Right lobe of liver (tissue), 6 donors: ENCODE measurements at regions not wholly inside any gene's neighbourhood (a gene's known extent, or its start where the extent isn't known, plus 50 kb on each side); places are given as distances from the start of the nearest gene placed in this dataset.

Experiments used
- ATAC-seq, 4 donors: fragments of 200-7000 bp; cut with Tn5 transposase; one replicate each; pipeline ENCODE4 v1.9.1; 2020; ENCODE audit warnings: mild to moderate bottlenecking in 4 of 4, moderate library complexity in 4 of 4
- DNase-seq, 3 donors: peaks; one replicate each; pipeline ENCODE4 v3.0.0-alpha.2; 2020
- H3K27ac ChIP-seq, 3 donors: fragments of 200-600 bp; one replicate each; pipeline ENCODE4 v1.8.0; 2022
- H3K27me3 ChIP-seq, 2 donors: fragments of 200-600 bp; one replicate each; pipeline ENCODE4 v1.8.0; 2022
- H3K36me3 ChIP-seq, 4 donors: fragments of 200-600 bp; sonication (generic) in 1 of 4; one replicate each; pipeline versions ENCODE4 v1.5.1 to v1.8.0; 2017 to 2022; ENCODE audit warnings: control low read depth in 1 of 4
- H3K4me1 ChIP-seq, 4 donors: fragments of 200-600 bp; sonication (generic) in 1 of 4; one replicate each; pipeline versions ENCODE4 v1.5.1 to v1.8.0; 2017 to 2022; ENCODE audit warnings: control low read depth in 1 of 4
- H3K4me3 ChIP-seq, 3 donors: fragments of 200-600 bp; one replicate each; pipeline ENCODE4 v1.8.0; 2022
- H3K9me3 ChIP-seq, 4 donors: fragments of 200-600 bp; sonication (generic) in 1 of 4; one replicate each; pipeline versions ENCODE4 v1.5.1 to v1.8.0; 2017 to 2022; ENCODE audit warnings: control low read depth in 1 of 4
- POLR2A ChIP-seq: fragments of 450-650 bp; IDR thresholded peaks from one replicate; pipeline ENCODE4 v1.6.1; 2017; ENCODE audit warnings: antibody characterized with exemption, mild to moderate bottlenecking
- WGBS: methylation state at CpG from one replicate; pipeline ENCODE4 v1.1.6; 2018; ENCODE audit warnings: low coverage, low lambda C conversion rate; ENCODE audit not compliant: insufficient coverage; ENCODE audit errors: missing lambda C conversion rate; 5-methylcytosine and 5-hydroxymethylcytosine counted together
- intact Hi-C, 2 donors: fragments of 100-400 bp; cut with DNase I; formaldehyde crosslinking; loops; one replicate each; pipeline versions ENCODE4 v1.11.2 to v1.14.1; 2022
- TF ChIP-seq, protein P1 (sequence below), 4 donors: fragments of 200-600 bp in 3 of 4; fragments of 450-650 bp in 1 of 4; IDR thresholded peaks; one replicate each; pipeline versions ENCODE4 v1.5.1 to v1.8.0; 2016 to 2022; ENCODE audit warnings: antibody characterized with exemption in 4 of 4, mild to moderate bottlenecking in 2 of 4
- donor health status: DM: no; HTN: yes; CAD: no.
- donor health status: DM: no; HTN: no; CAD: no.
- donor health status: DM: no; HTN: no; CAD: no.
- donor health status: DM: no; HTN: yes; CAD: no.
- donor health status: DM: no; HTN: yes; CAD: no.

DNA sequence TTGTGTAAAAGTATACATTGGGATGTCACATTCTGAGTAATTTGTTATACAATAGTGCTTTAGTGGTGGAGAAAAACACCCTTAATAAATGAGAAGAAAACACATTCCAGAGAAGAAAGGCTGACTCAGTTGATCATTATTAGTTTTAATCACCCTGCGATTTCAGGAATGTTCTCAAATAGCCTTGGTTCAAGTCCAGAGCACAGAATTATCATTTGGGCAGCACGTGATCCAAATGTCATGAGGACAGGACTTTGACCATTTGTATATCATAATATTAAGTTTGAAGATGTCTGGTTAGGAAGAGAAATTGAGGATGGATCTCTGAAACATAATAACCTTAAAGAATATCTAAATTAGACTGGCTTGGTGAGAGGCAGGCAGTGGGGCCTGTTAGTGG, 1434.3 kb upstream of the TENM3 start:
- H3K4me3 ChIP-seq, result no peak overlapping the region
- H3K27ac ChIP-seq, result no peak overlapping the region
- no peaks in the 10 kb centered on the region for H3K27me3 ChIP-seq
- ATAC-seq, result no peak
- WGBS, result 64% methylated on average over 2 of the region's 2 CpGs
- H3K36me3 ChIP-seq, result no peaks in the 10 kb centered on the region
- TF ChIP-seq, protein P1, sequence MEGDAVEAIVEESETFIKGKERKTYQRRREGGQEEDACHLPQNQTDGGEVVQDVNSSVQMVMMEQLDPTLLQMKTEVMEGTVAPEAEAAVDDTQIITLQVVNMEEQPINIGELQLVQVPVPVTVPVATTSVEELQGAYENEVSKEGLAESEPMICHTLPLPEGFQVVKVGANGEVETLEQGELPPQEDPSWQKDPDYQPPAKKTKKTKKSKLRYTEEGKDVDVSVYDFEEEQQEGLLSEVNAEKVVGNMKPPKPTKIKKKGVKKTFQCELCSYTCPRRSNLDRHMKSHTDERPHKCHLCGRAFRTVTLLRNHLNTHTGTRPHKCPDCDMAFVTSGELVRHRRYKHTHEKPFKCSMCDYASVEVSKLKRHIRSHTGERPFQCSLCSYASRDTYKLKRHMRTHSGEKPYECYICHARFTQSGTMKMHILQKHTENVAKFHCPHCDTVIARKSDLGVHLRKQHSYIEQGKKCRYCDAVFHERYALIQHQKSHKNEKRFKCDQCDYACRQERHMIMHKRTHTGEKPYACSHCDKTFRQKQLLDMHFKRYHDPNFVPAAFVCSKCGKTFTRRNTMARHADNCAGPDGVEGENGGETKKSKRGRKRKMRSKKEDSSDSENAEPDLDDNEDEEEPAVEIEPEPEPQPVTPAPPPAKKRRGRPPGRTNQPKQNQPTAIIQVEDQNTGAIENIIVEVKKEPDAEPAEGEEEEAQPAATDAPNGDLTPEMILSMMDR (IDR thresholded peaks at IDR 0.05), result no peak
- TF ChIP-seq POLR2A, result no peak
- no peaks in the 10 kb centered on the region for H3K9me3 ChIP-seq
- intact Hi-C loops, result no loop called here
- H3K4me1 ChIP-seq, result no peaks in the 10 kb centered on the region
- DNase-seq, result no peak

DNA sequence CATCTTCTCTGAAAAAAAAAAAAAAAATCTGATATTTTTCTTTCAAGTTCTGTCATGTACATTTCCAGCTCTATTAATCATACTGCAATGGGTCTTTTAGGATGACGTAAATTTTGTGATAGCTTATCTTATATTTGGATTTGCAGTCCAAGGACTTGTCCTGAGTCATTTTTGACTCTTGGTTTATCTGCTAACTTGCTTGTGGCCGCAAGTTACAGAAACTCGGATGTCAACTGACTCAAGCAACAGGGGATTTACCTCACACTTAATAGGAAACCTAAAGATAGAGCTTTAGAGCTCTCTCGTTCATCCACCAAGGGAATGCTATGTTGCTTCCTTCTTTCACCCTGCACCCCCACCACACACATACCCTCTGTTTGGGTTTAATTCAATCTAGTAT, 1433.8 kb upstream of the TENM3 start:
- H3K9me3 ChIP-seq, result no peaks in the 10 kb centered on the region
- H3K27ac ChIP-seq, result no peak overlapping the region
- no peaks in the 10 kb centered on the region for H3K36me3 ChIP-seq
- TF ChIP-seq POLR2A, result no peak
- TF ChIP-seq, protein P1 (IDR thresholded peaks at IDR 0.05), result no peak
- DNase-seq, result no peak
- no peak overlapping the region for H3K4me3 ChIP-seq
- no peak for ATAC-seq
- 27% methylated on average over 4 of the region's 4 CpGs for WGBS
- H3K4me1 ChIP-seq, result no peaks in the 10 kb centered on the region
- no peaks in the 10 kb centered on the region for H3K27me3 ChIP-seq
- intact Hi-C loops, result no loop called here

DNA sequence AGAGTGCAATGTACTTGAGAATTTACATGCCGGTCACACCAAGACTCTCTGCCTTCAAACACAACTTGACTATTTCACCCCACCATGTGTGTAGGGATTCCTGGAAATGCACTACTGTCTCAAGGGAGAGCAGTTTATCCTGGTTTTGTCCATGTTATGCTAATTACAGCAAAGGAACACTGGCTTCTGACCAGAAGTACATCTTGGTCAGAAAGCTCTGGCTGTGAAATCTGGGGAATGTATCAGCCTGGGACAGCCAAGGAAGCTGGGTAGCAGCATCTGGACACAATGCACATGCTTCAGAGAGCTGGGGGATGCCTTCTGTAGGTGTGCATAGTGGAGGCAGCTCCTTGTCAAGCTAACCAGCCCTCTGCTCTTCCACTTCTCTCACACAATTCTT, 1432.6 kb upstream of the TENM3 start:
- intact Hi-C loops, result no loop called here
- Histone ChIP-seq H3K27me3 (no peaks in the 10 kb centered on the region), H3K4me1 (no peaks in the 10 kb centered on the region), H3K9me3 (no peaks in the 10 kb centered on the region), H3K4me3 (no peak overlapping the region), H3K36me3 (no peaks in the 10 kb centered on the region), H3K27ac (no peak overlapping the region)
- WGBS, result 83% methylated on average over 1 of the region's 1 CpG
- ATAC-seq (no peak), DNase-seq (no peak)
- TF ChIP-seq, protein P1 (IDR thresholded peaks at IDR 0.05), result no peak
- no peak for TF ChIP-seq POLR2A

DNA sequence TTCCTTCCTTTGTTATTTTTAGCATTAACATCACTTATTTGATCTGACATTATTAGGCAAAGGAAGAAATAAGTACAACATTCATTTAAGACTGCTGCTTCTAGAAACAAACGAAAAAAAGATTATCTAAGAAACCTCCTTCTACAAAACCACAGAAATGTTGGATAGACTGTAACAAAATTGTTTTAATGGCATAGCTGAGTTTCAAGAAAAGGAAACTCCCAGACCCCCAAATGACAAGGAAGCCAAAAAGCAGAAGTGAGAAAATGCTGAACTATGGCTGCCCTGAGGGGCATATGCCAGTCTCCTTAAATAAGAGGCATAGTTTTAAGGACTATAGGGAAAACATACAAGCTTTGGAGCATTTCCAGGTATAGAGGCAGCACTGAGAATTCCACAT, 1431.6 kb upstream of the TENM3 start:
- H3K4me3 ChIP-seq, result no peak overlapping the region
- intact Hi-C loops, result no loop called here
- H3K27me3 ChIP-seq, result no peaks in the 10 kb centered on the region
- H3K9me3 ChIP-seq, result no peaks in the 10 kb centered on the region
- no peaks in the 10 kb centered on the region for H3K4me1 ChIP-seq
- no peak for DNase-seq
- TF ChIP-seq, protein P1 (IDR thresholded peaks at IDR 0.05), result no peak
- TF ChIP-seq POLR2A, result no peak
- H3K27ac ChIP-seq, result no peak overlapping the region
- H3K36me3 ChIP-seq, result no peaks in the 10 kb centered on the region
- ATAC-seq, result no peak
- 0% methylated on average over 1 of the region's 1 CpG for WGBS

DNA sequence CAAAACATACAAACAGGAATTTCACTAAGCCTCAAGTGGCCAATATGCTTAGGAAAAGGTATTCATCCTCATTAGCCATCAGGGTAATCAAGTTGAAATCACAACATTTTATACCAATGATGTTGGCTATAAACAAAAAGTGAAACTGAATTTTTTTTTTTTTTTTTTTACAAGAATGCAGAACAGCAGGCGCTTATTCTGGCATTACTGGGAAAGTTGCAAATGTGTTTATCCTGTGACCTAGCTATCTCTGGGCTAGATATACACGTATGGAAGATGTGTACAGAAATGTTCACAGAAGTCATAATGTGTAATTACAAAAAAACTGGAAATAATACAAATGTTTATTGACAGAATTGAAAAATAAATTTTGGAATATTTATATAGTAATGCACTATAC, 1430.4 kb upstream of the TENM3 start:
- Histone ChIP-seq H3K4me3 (no peak overlapping the region), H3K27ac (no peak overlapping the region), H3K9me3 (no peaks in the 10 kb centered on the region), H3K4me1 (no peaks in the 10 kb centered on the region), H3K36me3 (no peaks in the 10 kb centered on the region), H3K27me3 (no peaks in the 10 kb centered on the region)
- 53% methylated on average over 2 of the region's 2 CpGs for WGBS
- intact Hi-C loops, result no loop called here
- TF ChIP-seq POLR2A, result no peak
- TF ChIP-seq, protein P1 (IDR thresholded peaks at IDR 0.05), result no peak
- no peak for DNase-seq
- ATAC-seq, result no peak
